ENCODE measurements at regions not wholly inside any gene's neighbourhood (a gene's known extent, or its start where the extent isn't known, plus 50 kb on each side); places are given as distances from the start of the nearest gene placed in this dataset.
"Not testable (repeated sequence)": the region's sequence is repeated elsewhere in the genome, so short reads cannot be mapped to it uniquely, and the experiment has no call there.

DNA sequence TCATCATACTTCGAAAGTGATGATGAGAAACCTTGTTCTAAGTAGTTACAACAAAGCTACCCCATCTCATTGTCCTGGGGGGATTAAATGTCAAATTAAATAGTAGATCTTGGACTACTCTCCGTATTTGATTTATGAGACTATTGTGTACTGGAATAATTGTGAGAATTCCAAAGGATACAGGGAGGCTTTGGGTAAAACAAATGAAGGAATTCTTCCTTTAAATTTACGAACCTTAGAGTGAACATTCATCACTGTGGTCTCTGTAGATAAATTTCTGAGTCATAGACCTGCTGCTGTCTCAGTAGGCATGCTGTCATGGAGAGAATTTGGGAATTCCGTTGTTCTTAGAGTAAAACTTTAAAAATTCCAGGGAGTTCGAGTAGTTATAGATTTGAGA, 836.2 kb downstream of the DNAH5 start:
- no peaks in the 10 kb centered on the region for H3K27me3 ChIP-seq
- no peak overlapping the region for H3K9ac ChIP-seq (ENCODE audit: low read depth in 2 of 2, low read length in 2 of 2)
- intact Hi-C loops (cut with DNase I): no loop called here
- H3K36me3 ChIP-seq: no peaks in the 10 kb centered on the region
- H3K4me3 ChIP-seq: no peak overlapping the region
- H3K27ac ChIP-seq: no peak overlapping the region
- TF ChIP-seq, protein P1, sequence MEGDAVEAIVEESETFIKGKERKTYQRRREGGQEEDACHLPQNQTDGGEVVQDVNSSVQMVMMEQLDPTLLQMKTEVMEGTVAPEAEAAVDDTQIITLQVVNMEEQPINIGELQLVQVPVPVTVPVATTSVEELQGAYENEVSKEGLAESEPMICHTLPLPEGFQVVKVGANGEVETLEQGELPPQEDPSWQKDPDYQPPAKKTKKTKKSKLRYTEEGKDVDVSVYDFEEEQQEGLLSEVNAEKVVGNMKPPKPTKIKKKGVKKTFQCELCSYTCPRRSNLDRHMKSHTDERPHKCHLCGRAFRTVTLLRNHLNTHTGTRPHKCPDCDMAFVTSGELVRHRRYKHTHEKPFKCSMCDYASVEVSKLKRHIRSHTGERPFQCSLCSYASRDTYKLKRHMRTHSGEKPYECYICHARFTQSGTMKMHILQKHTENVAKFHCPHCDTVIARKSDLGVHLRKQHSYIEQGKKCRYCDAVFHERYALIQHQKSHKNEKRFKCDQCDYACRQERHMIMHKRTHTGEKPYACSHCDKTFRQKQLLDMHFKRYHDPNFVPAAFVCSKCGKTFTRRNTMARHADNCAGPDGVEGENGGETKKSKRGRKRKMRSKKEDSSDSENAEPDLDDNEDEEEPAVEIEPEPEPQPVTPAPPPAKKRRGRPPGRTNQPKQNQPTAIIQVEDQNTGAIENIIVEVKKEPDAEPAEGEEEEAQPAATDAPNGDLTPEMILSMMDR (IDR thresholded peaks at IDR 0.05): no peak
- no peaks in the 10 kb centered on the region for H3K9me3 ChIP-seq
- H3K4me1 ChIP-seq: no peaks in the 10 kb centered on the region
- DNase-seq: no peak

GRCh38 chr5:13107537-13107936, 837.0 kb downstream of the DNAH5 start:
- intact Hi-C loops (cut with DNase I): no loop called here
- no peaks in the 10 kb centered on the region for H3K36me3 ChIP-seq
- TF ChIP-seq, protein P1 (IDR thresholded peaks at IDR 0.05): no peak
- H3K27me3 ChIP-seq: no peaks in the 10 kb centered on the region
- H3K4me1 ChIP-seq: no peaks in the 10 kb centered on the region
- no peak overlapping the region for H3K27ac ChIP-seq
- H3K9ac ChIP-seq (ENCODE audit: low read depth in 2 of 2, low read length in 2 of 2): no peak overlapping the region
- H3K4me3 ChIP-seq: no peak overlapping the region
- no peak for DNase-seq
- no peaks in the 10 kb centered on the region for H3K9me3 ChIP-seq

GRCh38 chr5:13081116-13081515, 863.4 kb downstream of the DNAH5 start:
- Histone ChIP-seq H3K27me3 (no peaks in the 10 kb centered on the region), H3K4me3 (no peak overlapping the region), H3K27ac (no peak overlapping the region), H3K36me3 (no peaks in the 10 kb centered on the region), H3K4me1 (no peaks in the 10 kb centered on the region), H3K9me3 (no peaks in the 10 kb centered on the region), H3K9ac (ENCODE audit: low read depth in 2 of 2, low read length in 2 of 2) (no peak overlapping the region)
- no peak for DNase-seq
- intact Hi-C loops (cut with DNase I): no loop called here
- TF ChIP-seq, protein P1 (IDR thresholded peaks at IDR 0.05): no peak

DNA sequence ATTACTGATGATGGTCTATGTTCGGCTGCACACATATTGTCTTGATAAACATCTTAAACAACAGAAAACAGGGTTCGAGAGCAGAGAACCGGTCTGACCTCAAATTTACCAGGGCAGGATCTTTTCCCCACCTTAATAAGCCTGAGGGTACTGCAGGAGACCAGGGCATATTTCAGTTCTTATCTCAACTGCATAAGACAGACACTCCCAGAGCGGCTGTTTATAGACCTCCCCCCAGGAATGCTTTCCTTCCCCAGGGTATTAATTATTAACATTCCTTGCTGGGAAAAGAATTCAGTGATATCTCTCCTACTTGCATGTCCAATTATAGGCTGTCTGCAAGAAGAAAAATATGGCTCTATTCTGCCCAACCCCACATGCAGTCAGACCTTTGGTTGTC, 871.6 kb downstream of the DNAH5 start:
- H3K36me3 ChIP-seq; intact Hi-C loops (cut with DNase I); H3K9me3 ChIP-seq; H3K27ac ChIP-seq; H3K4me3 ChIP-seq; H3K27me3 ChIP-seq; H3K4me1 ChIP-seq; DNase-seq; H3K9ac ChIP-seq (ENCODE audit: low read depth in 2 of 2, low read length in 2 of 2): not testable (repeated sequence)

DNA sequence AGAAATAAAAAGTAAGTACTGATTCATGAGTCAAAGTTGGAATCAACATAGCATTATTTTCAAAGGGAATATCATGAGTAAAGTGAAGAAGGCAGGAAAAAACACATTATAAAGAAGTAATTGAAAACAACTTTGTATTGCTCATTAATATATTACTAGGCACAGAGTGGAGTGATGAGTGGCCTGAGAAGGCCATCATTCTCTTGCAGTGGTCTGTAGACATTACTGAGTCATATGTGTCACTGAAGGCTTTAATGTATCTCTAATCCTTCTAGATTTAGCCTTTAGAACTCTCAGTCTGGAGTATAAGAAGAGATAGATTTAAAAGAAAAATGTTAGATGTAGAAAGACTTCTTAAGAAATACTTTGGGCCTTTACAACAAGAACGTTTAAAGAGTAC, 881.4 kb downstream of the DNAH5 start:
- Histone ChIP-seq H3K9me3 (no peaks in the 10 kb centered on the region), H3K4me1 (no peaks in the 10 kb centered on the region), H3K36me3 (no peaks in the 10 kb centered on the region), H3K9ac (ENCODE audit: low read depth in 2 of 2, low read length in 2 of 2) (no peak overlapping the region), H3K4me3 (no peak overlapping the region), H3K27ac (no peak overlapping the region), H3K27me3 (no peaks in the 10 kb centered on the region)
- intact Hi-C loops (cut with DNase I): no loop called here
- TF ChIP-seq, protein P1 (IDR thresholded peaks at IDR 0.05): no peak
- DNase-seq: no peak

GRCh38 chr5:13045897-13046551, 898.5 kb downstream of the DNAH5 start:
- intact Hi-C loops (cut with DNase I): no loop called here
- H3K27ac ChIP-seq: no peak overlapping the region
- H3K9me3 ChIP-seq: no peaks in the 10 kb centered on the region
- no peaks in the 10 kb centered on the region for H3K4me1 ChIP-seq
- TF ChIP-seq, protein P1 (IDR thresholded peaks at IDR 0.05): no peak
- no peak overlapping the region for H3K4me3 ChIP-seq
- H3K27me3 ChIP-seq: no peaks in the 10 kb centered on the region
- no peak for DNase-seq
- H3K36me3 ChIP-seq: no peaks in the 10 kb centered on the region
- no peak overlapping the region for H3K9ac ChIP-seq (ENCODE audit: low read depth in 2 of 2, low read length in 2 of 2)

Measured in colonic mucosa (tissue), 4 donors.